K562 (cell line): ENCODE measurements at regions not wholly inside any gene's neighbourhood (a gene's known extent, or its start where the extent isn't known, plus 50 kb on each side); places are given as distances from the start of the nearest gene placed in this dataset.

Source experiments
- ATAC-seq: fragments of 200-7000 bp; cut with Tn5 transposase; 3 replicates; pipeline ENCODE4 v1.9.1; 2020; ENCODE audit warnings: moderate library complexity
- BruUV-seq: library from RNA; stranded (reverse); fragments of 400-500 nt; replicated peaks from 2 replicates; lab custom pipeline; 2021; lab: Mats Ljungman, UMichigan
- CTCF ChIA-PET: fragments of 300-600 bp; formaldehyde crosslinking; extraction: SDS; loops from one replicate; lab custom pipeline; 2021; ENCODE audit warnings: low intra/inter-chr PET ratio; lab: Yijun Ruan, JAX
- POLR2A ChIA-PET: fragments of 300-600, 350-650 bp; sonication (Branson Sonifier 250); formaldehyde crosslinking; extraction: SDS; loops from one replicate; lab custom pipeline; 2021; ENCODE audit warnings: antibody characterized with exemption, inconsistent platforms; lab: Yijun Ruan, JAX
- DNase-seq, 4 experiments: peaks; one replicate each; pipeline versions ENCODE4 v3.0.0 to v3.0.0-alpha.2; 2011 to 2018; ENCODE audit warnings: low spot score in 3 of 4, mixed read lengths in 3 of 4; ENCODE audit errors: extremely low read depth in 1 of 4
- FAIRE-seq: peaks from 2 replicates; lab custom pipeline; 2011; peaks lifted over from hg19 to GRCh38; lab: Jason Lieb, UNC
- H2AFZ ChIP-seq: 2 replicates; pipeline ENCODE4 v1.6.0; 2011; ENCODE audit warnings: low read depth, low read length, control low read depth, inconsistent platforms
- H3K27ac ChIP-seq: fragments of 200-600 bp; 3 replicates; pipeline ENCODE4 v1.8.0; 2011; ENCODE audit warnings: low read depth, mild to moderate bottlenecking, control low read depth, inconsistent platforms, low read length, moderate library complexity, mixed read lengths; ENCODE audit errors: extremely low read depth
- H3K27me3 ChIP-seq, 2 experiments: fragments of 300-600 bp in 1 of 2; 2 replicates in 1 of 2; 3 replicates in 1 of 2; pipeline versions ENCODE4 v1.6.0 to v1.8.0; 2011; ENCODE audit warnings: inconsistent platforms in 2 of 2, low read length in 2 of 2, mild to moderate bottlenecking in 1 of 2, mixed read lengths in 1 of 2, moderate library complexity in 1 of 2; ENCODE audit not compliant: control insufficient read depth in 2 of 2, insufficient read depth in 2 of 2
- H3K36me3 ChIP-seq: fragments of 300-600 bp; 3 replicates; pipeline ENCODE4 v1.8.0; 2011; ENCODE audit warnings: mild to moderate bottlenecking, low read length, inconsistent platforms; ENCODE audit not compliant: control insufficient read depth, insufficient read depth
- H3K4me1 ChIP-seq, 2 experiments: fragments of 200-600 bp in 1 of 2; replicated peaks in 1 of 2; 2 replicates in 1 of 2; 3 replicates in 1 of 2; pipeline versions ENCODE4 v1.5.1 to v1.8.0; 2011; ENCODE audit warnings: inconsistent platforms in 2 of 2, low read length in 2 of 2, mild to moderate bottlenecking in 1 of 2, mixed read lengths in 1 of 2, moderate library complexity in 1 of 2; ENCODE audit not compliant: control insufficient read depth in 2 of 2, insufficient read depth in 2 of 2
- H3K4me2 ChIP-seq: 2 replicates; pipeline ENCODE4 v1.6.1; 2011; ENCODE audit warnings: low read length, control low read depth, inconsistent platforms, mixed read lengths; ENCODE audit not compliant: insufficient read depth
- H3K4me3 ChIP-seq: fragments of 200-600 bp; sonication (generic), shearing (Covaris generic); 2 replicates; pipeline ENCODE4 v1.5.1; 2016; ENCODE audit warnings: control low read depth, inconsistent platforms
- H3K79me2 ChIP-seq: fragments of 200-600 bp; 3 replicates; pipeline ENCODE4 v1.8.0; 2011; ENCODE audit warnings: low read length, inconsistent platforms; ENCODE audit not compliant: control insufficient read depth, insufficient read depth
- H3K9ac ChIP-seq, 2 experiments: 2 replicates each; pipeline versions ENCODE4 v1.6.0 to v1.6.1; 2011; ENCODE audit warnings: low read depth in 2 of 2, low read length in 2 of 2, control low read depth in 1 of 2, inconsistent platforms in 1 of 2, mild to moderate bottlenecking in 1 of 2, mixed read lengths in 1 of 2; ENCODE audit not compliant: insufficient read depth in 1 of 2
- H3K9me1 ChIP-seq: one replicate; pipeline ENCODE4 v1.6.0; 2011; ENCODE audit warnings: inconsistent platforms, mild to moderate bottlenecking, low read length, moderate library complexity; ENCODE audit not compliant: control insufficient read depth, insufficient read depth
- H3K9me3 ChIP-seq: replicated peaks from 2 replicates; pipeline ENCODE4 v1.5.1; 2011; ENCODE audit warnings: low read depth, low read length, inconsistent platforms; ENCODE audit not compliant: control insufficient read depth, insufficient read depth
- H4K20me1 ChIP-seq: replicated peaks from 2 replicates; pipeline ENCODE4 v1.6.1; 2011; ENCODE audit warnings: low read length, inconsistent platforms, mixed read lengths; ENCODE audit not compliant: control insufficient read depth, insufficient read depth
- ARID2 ChIP-seq: fragments of 450-650 bp; IDR thresholded peaks from 2 replicates; pipeline ENCODE4 v1.6.1; 2017; ENCODE audit warnings: antibody characterized with exemption, mild to moderate bottlenecking
- ASH1L ChIP-seq: fragments of 450-650 bp; IDR thresholded peaks from 2 replicates; pipeline ENCODE4 v1.6.1; 2018; ENCODE audit warnings: borderline replicate concordance, mild to moderate bottlenecking, low read depth; ENCODE audit not compliant: partially characterized antibody
- BDP1 ChIP-seq: IDR thresholded peaks from 3 replicates; pipeline ENCODE4 v1.6.1; 2011; ENCODE audit not compliant: insufficient read length, insufficient read depth
- DDX20 ChIP-seq: fragments of 450-650 bp; IDR thresholded peaks from 2 replicates; pipeline ENCODE4 v1.6.1; 2016; ENCODE audit warnings: missing genetic modification characterization, low read depth, mild to moderate bottlenecking, missing compliant biosample characterization, moderate library complexity
- EP300 ChIP-seq: IDR thresholded peaks from 2 replicates; pipeline ENCODE4 v1.6.1; 2012; ENCODE audit warnings: low read length, improper control_type of control experiment
- ERF ChIP-seq: fragments of 450-650 bp; formaldehyde crosslinking; IDR thresholded peaks from 2 replicates; pipeline ENCODE4 v1.4.0; 2020; ENCODE audit warnings: mild to moderate bottlenecking, mixed read lengths
- ESRRA ChIP-seq: fragments of 450-650 bp; IDR thresholded peaks from 2 replicates; pipeline ENCODE4 v1.6.1; 2014; ENCODE audit warnings: low read depth, mild to moderate bottlenecking, moderate library complexity, borderline replicate concordance
- ETV1 ChIP-seq: fragments of 450-650 bp; conservative IDR thresholded peaks from 2 replicates; pipeline ENCODE4 v1.6.1; 2016; ENCODE audit warnings: missing genetic modification characterization, control low read depth, low read depth, missing compliant biosample characterization
- GABPA ChIP-seq: fragments of 200-800 bp; sonication (Bioruptor generic); conservative IDR thresholded peaks from 2 replicates; pipeline ENCODE4 v1.6.1; 2016; ENCODE audit warnings: low read depth, missing genetic modification characterization, missing compliant biosample characterization
- KAT7 ChIP-seq: sonication (generic); formaldehyde crosslinking; IDR thresholded peaks from 2 replicates; pipeline ENCODE4 v1.8.0; 2022; ENCODE audit warnings: missing genetic modification reagents, mild to moderate bottlenecking, borderline replicate concordance
- MAFG ChIP-seq: fragments of 450-650 bp; conservative IDR thresholded peaks from 2 replicates; pipeline ENCODE4 v1.6.1; 2016; ENCODE audit warnings: missing genetic modification characterization, missing compliant biosample characterization
- MXD1 ChIP-seq: fragments of 250-450 bp; sonication (Bioruptor Pico); IDR thresholded peaks from 2 replicates; pipeline ENCODE4 v1.8.0; 2021; ENCODE audit warnings: borderline replicate concordance, mild to moderate bottlenecking, moderate library complexity; ENCODE audit not compliant: poor library complexity, severe bottlenecking
- PCBP1 ChIP-seq: fragments of 200-400 bp; formaldehyde crosslinking; IDR thresholded peaks from 2 replicates; pipeline ENCODE4 v1.6.1; 2018; ENCODE audit warnings: mild to moderate bottlenecking, low read depth, low read length; ENCODE audit not compliant: poor library complexity, severe bottlenecking
- RUNX1 ChIP-seq: sonication (generic); IDR thresholded peaks from 2 replicates; pipeline ENCODE4 v1.6.1; 2016; ENCODE audit warnings: antibody characterized with exemption, low read depth
- SLC30A9 ChIP-seq: fragments of 250-450 bp; sonication (Bioruptor Pico); IDR thresholded peaks from 2 replicates; pipeline ENCODE4 v1.8.0; 2022; ENCODE audit warnings: mild to moderate bottlenecking, moderate library complexity
- SMARCC2 ChIP-seq: fragments of 450-650 bp; IDR thresholded peaks from 2 replicates; pipeline ENCODE4 v1.6.1; 2017; ENCODE audit warnings: antibody characterized with exemption, moderate library complexity, mild to moderate bottlenecking, low read depth
- TGIF2 ChIP-seq: sonication (generic); formaldehyde crosslinking; IDR thresholded peaks from 2 replicates; pipeline ENCODE4 v1.8.1; 2022; ENCODE audit warnings: mild to moderate bottlenecking, missing genetic modification reagents, moderate library complexity
- ZEB2 ChIP-seq: fragments of 450-650 bp; IDR thresholded peaks from 2 replicates; pipeline ENCODE4 v1.6.1; 2016
- ZKSCAN3 ChIP-seq: fragments of 250-450 bp; sonication (Bioruptor Pico); IDR thresholded peaks from 2 replicates; pipeline ENCODE4 v1.4.0; 2020
- ZNF12 ChIP-seq: sonication (generic); formaldehyde crosslinking; IDR thresholded peaks from 2 replicates; pipeline ENCODE4 v1.4.0; 2020; ENCODE audit warnings: mild to moderate bottlenecking, missing genetic modification reagents
- ZNF316 ChIP-seq: fragments of 450-650 bp; IDR thresholded peaks from 2 replicates; pipeline ENCODE4 v1.6.1; 2016
- ZNF584 ChIP-seq: fragments of 200-800 bp; sonication (Bioruptor generic); IDR thresholded peaks from 2 replicates; pipeline ENCODE4 v1.6.1; 2016; ENCODE audit warnings: low read depth, mild to moderate bottlenecking, missing genetic modification characterization, missing compliant biosample characterization
- ZNF695 ChIP-seq: fragments of 450-650 bp; formaldehyde crosslinking; IDR thresholded peaks from 2 replicates; pipeline ENCODE4 v1.4.0; 2020; ENCODE audit warnings: mild to moderate bottlenecking, moderate library complexity
- ZNF780A ChIP-seq: fragments of 250-450 bp; sonication (Bioruptor Pico); IDR thresholded peaks from 2 replicates; pipeline ENCODE4 v1.5.0; 2021; ENCODE audit warnings: mild to moderate bottlenecking
- WGBS: fragments of 100-300 bp; shearing (Covaris generic); methylation state at CpG from one replicate; pipeline ENCODE4 v1.1.6; 2016; ENCODE audit warnings: low coverage, mixed read lengths; ENCODE audit not compliant: insufficient coverage; ENCODE audit errors: missing lambda C conversion rate; 5-methylcytosine and 5-hydroxymethylcytosine counted together
- in situ Hi-C: fragments of 300-500 bp; cut with MboI; formaldehyde crosslinking; loops from 4 replicates; pipeline ENCODE4 v1.15.0; 2018; ENCODE audit warnings: inconsistent platforms, mixed read lengths
- intact Hi-C: fragments of 100-400 bp; cut with micrococcal nuclease; formaldehyde crosslinking; loops from 2 replicates; pipeline ENCODE4 v1.14.2; 2022

GRCh38 chr18:29034113-29034856 is 857.4 kb upstream of the CDH2 start:
- no TSS peak for BruUV-seq
- POLR2A ChIA-PET: no interaction called here
- intact Hi-C loops: no loop called here

GRCh38 chr18:29028560-29028959 is 851.6 kb upstream of the CDH2 start:
- BruUV-seq: no TSS peak
- Histone ChIP-seq H4K20me1 (no peaks in the 10 kb centered on the region), H3K4me3 (no peak overlapping the region), H2AFZ (no peak overlapping the region), H3K9me3 (0 out of 2 replicates have a peak, but pooled peaks cover 2% of the 10 kb centered on the region), H3K9me1 (no peaks in the 10 kb centered on the region), H3K9ac (no peak overlapping the region), H3K4me1 (no peaks in the 10 kb centered on the region), H3K4me2 (no peak overlapping the region), H3K27ac (no peak overlapping the region), H3K27me3 (no peaks in the 10 kb centered on the region), H3K79me2 (no peaks in the 10 kb centered on the region), H3K36me3 (no peaks in the 10 kb centered on the region)
- DNase-seq (no peak), ATAC-seq (no peak), FAIRE-seq (no peak)
- intact Hi-C loops: no loop called here
- CTCF ChIA-PET: no interaction called here
- 7% methylated on average over 1 of the region's 1 CpG for WGBS
- POLR2A ChIA-PET: no interaction called here
- in situ Hi-C loops: no loop called here
- TF ChIP-seq ARID2: no peak
- no peak for TF ChIP-seq EP300
- TF ChIP-seq RUNX1: no peak
- TF ChIP-seq PCBP1: no peak
- no peak for TF ChIP-seq MXD1
- no peak for TF ChIP-seq KAT7
- TF ChIP-seq ZNF12 (CRISPR knock-in tag): no peak
- no peak for TF ChIP-seq ZNF780A (CRISPR knock-in tag)
- no peak for TF ChIP-seq ESRRA
- no peak for TF ChIP-seq ZNF316
- TF ChIP-seq ERF (CRISPR knock-in tag): no peak
- TF ChIP-seq ZKSCAN3 (CRISPR knock-in tag): no peak
- no peak for TF ChIP-seq MAFG (tag)
- TF ChIP-seq SLC30A9 (CRISPR knock-in tag): no peak
- TF ChIP-seq ZNF695 (CRISPR knock-in tag): no peak
- TF ChIP-seq ZEB2: no peak

More at GRCh38 chr18:29034113-29034856, 857.4 kb upstream of the CDH2 start:
- Histone ChIP-seq H3K79me2 (no peaks in the 10 kb centered on the region), H3K9ac (no peak overlapping the region), H3K27me3 (no peaks in the 10 kb centered on the region), H3K4me1 (no peaks in the 10 kb centered on the region), H4K20me1 (no peaks in the 10 kb centered on the region), H3K4me2 (no peak overlapping the region), H3K4me3 (no peak overlapping the region), H3K27ac (no peak overlapping the region), H3K36me3 (no peaks in the 10 kb centered on the region), H3K9me3 (0 out of 2 replicates have a peak, but pooled peaks cover 4% of the 10 kb centered on the region), H3K9me1 (no peaks in the 10 kb centered on the region), H2AFZ (no peak overlapping the region)
- no peak for TF ChIP-seq ZNF584 (CRISPR knock-in tag)
- TF ChIP-seq DDX20 (tag): no peak
- TF ChIP-seq ETV1 (tag): no peak
- TF ChIP-seq BDP1: no peak
- no peak for TF ChIP-seq TGIF2 (CRISPR knock-in tag)
- TF ChIP-seq ASH1L: no peak
- TF ChIP-seq ZNF780A (CRISPR knock-in tag): no peak
- TF ChIP-seq SMARCC2: no peak
- TF ChIP-seq GABPA (tag): no peak
- CTCF ChIA-PET: no interaction called here
- 0% methylated on average over 3 of the region's 3 CpGs for WGBS
- in situ Hi-C loops: no loop called here
- FAIRE-seq: no peak
- no peak for ATAC-seq
- DNase-seq: no peak
